Fibroblast of lung (primary cell): ENCODE measurements at regions not wholly inside any gene's neighbourhood (a gene's known extent, or its start where the extent isn't known, plus 50 kb on each side); places are given as distances from the start of the nearest gene placed in this dataset.

Source experiments
- EZH2 ChIP-seq: IDR thresholded peaks from 2 replicates; pipeline ENCODE4 v1.5.1; 2012; ENCODE audit warnings: low read length, control low read depth, mild to moderate bottlenecking; ENCODE audit errors: missing control alignments
- TF ChIP-seq, protein P1 (sequence below), 2 donors: IDR thresholded peaks in 1 of 2; conservative IDR thresholded peaks in 1 of 2; 1 replicate in 1 of 2; 2 replicates in 1 of 2; pipeline ENCODE4 v1.5.1; 2011 to 2012; ENCODE audit warnings: low read length in 2 of 2, control low read depth in 1 of 2, inconsistent platforms in 1 of 2, low read depth in 1 of 2, mild to moderate bottlenecking in 1 of 2

DNA sequence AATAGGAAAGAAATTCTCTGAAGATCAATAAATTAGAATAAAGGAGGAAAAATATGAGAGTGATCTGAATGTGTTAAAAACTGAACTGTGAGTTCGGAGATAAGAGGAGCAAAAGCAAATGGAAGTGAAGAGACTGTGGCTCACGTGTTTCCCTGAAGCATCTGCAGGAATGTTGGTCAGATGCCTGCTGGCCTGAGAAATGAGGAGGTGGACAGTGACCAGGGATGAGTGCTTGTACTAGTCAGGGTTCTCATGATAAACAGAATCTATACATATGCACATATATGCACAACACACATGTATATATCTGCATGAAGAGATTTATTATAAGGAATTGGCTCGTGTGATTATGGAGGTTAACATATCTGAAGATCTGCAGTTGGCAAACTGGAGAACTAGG lies 103.4 kb upstream of the TIAM1 start:
- TF ChIP-seq, protein P1, sequence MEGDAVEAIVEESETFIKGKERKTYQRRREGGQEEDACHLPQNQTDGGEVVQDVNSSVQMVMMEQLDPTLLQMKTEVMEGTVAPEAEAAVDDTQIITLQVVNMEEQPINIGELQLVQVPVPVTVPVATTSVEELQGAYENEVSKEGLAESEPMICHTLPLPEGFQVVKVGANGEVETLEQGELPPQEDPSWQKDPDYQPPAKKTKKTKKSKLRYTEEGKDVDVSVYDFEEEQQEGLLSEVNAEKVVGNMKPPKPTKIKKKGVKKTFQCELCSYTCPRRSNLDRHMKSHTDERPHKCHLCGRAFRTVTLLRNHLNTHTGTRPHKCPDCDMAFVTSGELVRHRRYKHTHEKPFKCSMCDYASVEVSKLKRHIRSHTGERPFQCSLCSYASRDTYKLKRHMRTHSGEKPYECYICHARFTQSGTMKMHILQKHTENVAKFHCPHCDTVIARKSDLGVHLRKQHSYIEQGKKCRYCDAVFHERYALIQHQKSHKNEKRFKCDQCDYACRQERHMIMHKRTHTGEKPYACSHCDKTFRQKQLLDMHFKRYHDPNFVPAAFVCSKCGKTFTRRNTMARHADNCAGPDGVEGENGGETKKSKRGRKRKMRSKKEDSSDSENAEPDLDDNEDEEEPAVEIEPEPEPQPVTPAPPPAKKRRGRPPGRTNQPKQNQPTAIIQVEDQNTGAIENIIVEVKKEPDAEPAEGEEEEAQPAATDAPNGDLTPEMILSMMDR (conservative IDR thresholded peaks at IDR 0.05 in 1 of 2, IDR thresholded peaks at IDR 0.05 in 1 of 2; ENCODE audit: low read depth in 1 of 2, low read length in 2 of 2): no peak
- no peak for TF ChIP-seq EZH2
